SK-N-SH treated with all-trans-retinoic acid at 6 μM for 48 hours (cell line): ENCODE measurements at regions not wholly inside any gene's neighbourhood (a gene's known extent, or its start where the extent isn't known, plus 50 kb on each side); places are given as distances from the start of the nearest gene placed in this dataset.

ENCODE experiments used
- ATAC-seq: fragments of 200-7000 bp; cut with Tn5 transposase; 3 replicates; pipeline ENCODE4 v1.9.1; 2020; ENCODE audit warnings: mild to moderate bottlenecking, moderate library complexity
- ARNTL ChIP-seq: fragments of 450-650 bp; formaldehyde crosslinking; IDR thresholded peaks from 2 replicates; pipeline ENCODE4 v1.5.0; 2020; ENCODE audit warnings: low read depth, mild to moderate bottlenecking, moderate library complexity, borderline replicate concordance
- BACH2 ChIP-seq: fragments of 250-450 bp; sonication (Bioruptor Pico); IDR thresholded peaks from 2 replicates; pipeline ENCODE4 v1.9.0; 2021; ENCODE audit warnings: mild to moderate bottlenecking, borderline replicate concordance
- CSRNP3 ChIP-seq: fragments of 250-450 bp; sonication (Bioruptor Pico); IDR thresholded peaks from 2 replicates; pipeline ENCODE4 v1.5.1; 2021; ENCODE audit warnings: mild to moderate bottlenecking, moderate library complexity
- ESRRG ChIP-seq: fragments of 250-450 bp; sonication (Bioruptor Pico); IDR thresholded peaks from 2 replicates; pipeline ENCODE4 v1.6.1; 2021; ENCODE audit warnings: mild to moderate bottlenecking
- GLIS3 ChIP-seq: fragments of 250-450 bp; sonication (Bioruptor Pico); IDR thresholded peaks from 2 replicates; pipeline ENCODE4 v1.5.0; 2020; ENCODE audit warnings: mild to moderate bottlenecking, moderate library complexity
- OSR1 ChIP-seq: fragments of 250-450 bp; sonication (Bioruptor Pico); IDR thresholded peaks from 2 replicates; pipeline ENCODE4 v1.8.0; 2022; ENCODE audit warnings: moderate library complexity, mild to moderate bottlenecking, inconsistent platforms
- PPARA ChIP-seq: fragments of 250-450 bp; sonication (Bioruptor Pico); IDR thresholded peaks from 2 replicates; pipeline ENCODE4 v1.5.0; 2020; ENCODE audit warnings: mild to moderate bottlenecking, borderline replicate concordance
- RARB ChIP-seq: fragments of 250-450 bp; sonication (Bioruptor Pico); IDR thresholded peaks from 2 replicates; pipeline ENCODE4 v1.8.0; 2021; ENCODE audit warnings: mild to moderate bottlenecking, moderate library complexity
- SNAI2 ChIP-seq: fragments of 250-450 bp; sonication (Bioruptor Pico); IDR thresholded peaks from 2 replicates; pipeline ENCODE4 v1.5.0; 2020; ENCODE audit warnings: mild to moderate bottlenecking, moderate library complexity
- TCF4 ChIP-seq: fragments of 250-450 bp; sonication (Bioruptor Pico); IDR thresholded peaks from 2 replicates; pipeline ENCODE4 v1.8.0; 2021; ENCODE audit warnings: mild to moderate bottlenecking, moderate library complexity, borderline replicate concordance
- TOX ChIP-seq: fragments of 250-450 bp; sonication (Bioruptor Pico); IDR thresholded peaks from 2 replicates; pipeline ENCODE4 v1.8.0; 2021; ENCODE audit warnings: mild to moderate bottlenecking, moderate library complexity, borderline replicate concordance
- TSHZ2 ChIP-seq: fragments of 250-450 bp; sonication (Bioruptor Pico); IDR thresholded peaks from 2 replicates; pipeline ENCODE4 v1.5.0; 2020; ENCODE audit warnings: mild to moderate bottlenecking, moderate library complexity
- ZFP3 ChIP-seq: fragments of 250-450 bp; sonication (Bioruptor Pico); IDR thresholded peaks from 2 replicates; pipeline ENCODE4 v1.5.0; 2020; ENCODE audit warnings: mild to moderate bottlenecking, moderate library complexity
- ZFP30 ChIP-seq: fragments of 450-650 bp; formaldehyde crosslinking; IDR thresholded peaks from 2 replicates; pipeline ENCODE4 v1.5.0; 2022; ENCODE audit warnings: mild to moderate bottlenecking, moderate library complexity
- ZNF565 ChIP-seq: fragments of 450-650 bp; formaldehyde crosslinking; conservative IDR thresholded peaks from 2 replicates; pipeline ENCODE4 v1.5.0; 2020; ENCODE audit warnings: low read depth, mild to moderate bottlenecking, moderate library complexity
- ZNF70 ChIP-seq: fragments of 450-650 bp; formaldehyde crosslinking; IDR thresholded peaks from 2 replicates; pipeline ENCODE4 v1.5.0; 2020; ENCODE audit warnings: mild to moderate bottlenecking, moderate library complexity
- ZNF8 ChIP-seq: fragments of 450-650 bp; formaldehyde crosslinking; IDR thresholded peaks from 2 replicates; pipeline ENCODE4 v1.5.0; 2020; ENCODE audit warnings: mild to moderate bottlenecking, moderate library complexity
- TF ChIP-seq, protein P1 (sequence below): fragments of 250-450 bp; sonication (Bioruptor Pico); IDR thresholded peaks from 2 replicates; pipeline ENCODE4 v1.8.0; 2021; ENCODE audit warnings: low read depth, mild to moderate bottlenecking, moderate library complexity, borderline replicate concordance
- TF ChIP-seq, protein P2 (sequence below): fragments of 250-450 bp; sonication (Bioruptor Pico); IDR thresholded peaks from 2 replicates; pipeline ENCODE4 v1.5.1; 2020; ENCODE audit warnings: low read depth, mild to moderate bottlenecking, moderate library complexity

DNA sequence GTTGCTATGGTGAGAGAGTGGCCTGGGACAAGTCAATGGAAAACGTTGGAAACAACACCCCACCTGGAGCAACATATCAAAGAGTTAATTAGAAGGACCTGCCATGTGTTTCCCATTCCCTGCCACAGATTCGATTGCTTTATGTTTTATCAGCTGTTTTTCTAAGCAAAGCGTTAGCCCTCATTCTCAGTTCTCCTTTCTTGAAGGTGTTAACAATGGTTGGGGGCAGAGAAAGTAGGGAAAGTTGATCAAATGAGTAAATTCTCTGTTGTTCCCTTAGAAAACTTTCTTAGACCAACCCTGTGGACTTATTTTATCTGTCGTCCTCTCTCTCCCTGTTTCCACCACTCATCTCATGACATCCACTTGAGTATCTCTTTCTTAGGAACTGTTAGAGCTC lies 102.5 kb downstream of the ADAMTS15 start:
- TF ChIP-seq, protein P1, sequence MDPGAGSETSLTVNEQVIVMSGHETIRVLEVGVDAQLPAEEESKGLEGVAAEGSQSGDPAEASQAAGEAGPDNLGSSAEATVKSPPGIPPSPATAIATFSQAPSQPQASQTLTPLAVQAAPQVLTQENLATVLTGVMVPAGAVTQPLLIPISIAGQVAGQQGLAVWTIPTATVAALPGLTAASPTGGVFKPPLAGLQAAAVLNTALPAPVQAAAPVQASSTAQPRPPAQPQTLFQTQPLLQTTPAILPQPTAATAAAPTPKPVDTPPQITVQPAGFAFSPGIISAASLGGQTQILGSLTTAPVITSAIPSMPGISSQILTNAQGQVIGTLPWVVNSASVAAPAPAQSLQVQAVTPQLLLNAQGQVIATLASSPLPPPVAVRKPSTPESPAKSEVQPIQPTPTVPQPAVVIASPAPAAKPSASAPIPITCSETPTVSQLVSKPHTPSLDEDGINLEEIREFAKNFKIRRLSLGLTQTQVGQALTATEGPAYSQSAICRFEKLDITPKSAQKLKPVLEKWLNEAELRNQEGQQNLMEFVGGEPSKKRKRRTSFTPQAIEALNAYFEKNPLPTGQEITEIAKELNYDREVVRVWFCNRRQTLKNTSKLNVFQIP (CRISPR knock-in tag): no peak
- TF ChIP-seq PPARA (CRISPR knock-in tag) (no peak), GLIS3 (CRISPR knock-in tag) (no peak), ARNTL (CRISPR knock-in tag) (no peak), ZNF70 (CRISPR knock-in tag) (no peak), OSR1 (CRISPR knock-in tag) (no peak), RARB (no peak), TCF4 (CRISPR knock-in tag) (no peak), TOX (CRISPR knock-in tag) (no peak), SNAI2 (no peak), ZNF565 (no peak), ZNF8 (no peak), BACH2 (no peak), CSRNP3 (CRISPR knock-in tag) (no peak), ZFP30 (no peak), ESRRG (no peak), ZFP3 (no peak), TSHZ2 (CRISPR knock-in tag) (no peak)
- TF ChIP-seq, protein P2, sequence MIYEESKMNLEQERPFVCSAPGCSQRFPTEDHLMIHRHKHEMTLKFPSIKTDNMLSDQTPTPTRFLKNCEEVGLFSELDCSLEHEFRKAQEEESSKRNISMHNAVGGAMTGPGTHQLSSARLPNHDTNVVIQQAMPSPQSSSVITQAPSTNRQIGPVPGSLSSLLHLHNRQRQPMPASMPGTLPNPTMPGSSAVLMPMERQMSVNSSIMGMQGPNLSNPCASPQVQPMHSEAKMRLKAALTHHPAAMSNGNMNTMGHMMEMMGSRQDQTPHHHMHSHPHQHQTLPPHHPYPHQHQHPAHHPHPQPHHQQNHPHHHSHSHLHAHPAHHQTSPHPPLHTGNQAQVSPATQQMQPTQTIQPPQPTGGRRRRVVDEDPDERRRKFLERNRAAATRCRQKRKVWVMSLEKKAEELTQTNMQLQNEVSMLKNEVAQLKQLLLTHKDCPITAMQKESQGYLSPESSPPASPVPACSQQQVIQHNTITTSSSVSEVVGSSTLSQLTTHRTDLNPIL (CRISPR knock-in tag): no peak
- ATAC-seq: no peak

DNA sequence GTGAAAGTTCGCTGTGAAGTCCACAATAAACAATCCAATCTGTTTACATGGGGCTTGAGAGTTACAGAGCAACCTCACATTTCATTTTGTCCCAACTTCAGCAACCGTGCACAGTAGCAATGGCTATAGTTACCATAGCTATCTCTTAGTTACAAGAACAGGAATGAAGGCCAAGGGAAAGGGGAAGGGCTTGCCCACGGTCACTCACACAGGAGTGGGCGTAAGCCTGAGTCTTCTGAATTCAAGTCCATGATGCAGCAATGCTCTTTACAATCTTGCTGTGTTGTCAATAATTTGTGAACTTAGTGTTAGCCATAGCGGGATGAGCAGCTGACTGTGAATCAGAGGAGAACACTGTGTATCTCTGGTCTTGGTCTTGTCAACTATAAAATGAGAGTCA lies 102.9 kb downstream of the ADAMTS15 start:
- ATAC-seq: no peak

More for the DNA sequence above, 102.9 kb downstream of the ADAMTS15 start:
- TF ChIP-seq, protein P2 (CRISPR knock-in tag): no peak
- TF ChIP-seq, protein P1 (CRISPR knock-in tag): no peak
- TF ChIP-seq RARB (no peak), ARNTL (CRISPR knock-in tag) (no peak), ZNF70 (CRISPR knock-in tag) (no peak), ZNF8 (no peak)
